Muscle of leg (tissue), 3 donors: ENCODE measurements at regions not wholly inside any gene's neighbourhood (a gene's known extent, or its start where the extent isn't known, plus 50 kb on each side); places are given as distances from the start of the nearest gene placed in this dataset.

Source experiments
- DNase-seq: peaks from one replicate; pipeline ENCODE4 v3.0.0; 2013
- H3K27ac ChIP-seq: one replicate; pipeline ENCODE4 v1.5.1; 2013; ENCODE audit warnings: mild to moderate bottlenecking, low read length, control low read depth
- H3K27me3 ChIP-seq: one replicate; pipeline ENCODE4 v1.6.1; 2013; ENCODE audit warnings: low read length; ENCODE audit not compliant: control insufficient read depth, insufficient read depth
- H3K36me3 ChIP-seq: one replicate; pipeline ENCODE4 v1.6.1; 2013; ENCODE audit warnings: low read length; ENCODE audit not compliant: control insufficient read depth, insufficient read depth
- H3K4me1 ChIP-seq: one replicate; pipeline ENCODE4 v1.6.1; 2013; ENCODE audit warnings: low read length; ENCODE audit not compliant: control insufficient read depth, insufficient read depth
- H3K4me3 ChIP-seq: one replicate; pipeline ENCODE4 v1.5.1; 2013; ENCODE audit warnings: low read length, control low read depth
- H3K9me3 ChIP-seq: replicated peaks from 2 replicates; pipeline ENCODE4 v1.6.1; 2013; ENCODE audit warnings: low read depth, low read length; ENCODE audit not compliant: control insufficient read depth
- WGBS: methylation state at CpG from one replicate; pipeline ENCODE4 v1.1.5; 2013; ENCODE audit warnings: missing lambda C conversion rate; ENCODE audit not compliant: insufficient coverage; 5-methylcytosine and 5-hydroxymethylcytosine counted together

DNA sequence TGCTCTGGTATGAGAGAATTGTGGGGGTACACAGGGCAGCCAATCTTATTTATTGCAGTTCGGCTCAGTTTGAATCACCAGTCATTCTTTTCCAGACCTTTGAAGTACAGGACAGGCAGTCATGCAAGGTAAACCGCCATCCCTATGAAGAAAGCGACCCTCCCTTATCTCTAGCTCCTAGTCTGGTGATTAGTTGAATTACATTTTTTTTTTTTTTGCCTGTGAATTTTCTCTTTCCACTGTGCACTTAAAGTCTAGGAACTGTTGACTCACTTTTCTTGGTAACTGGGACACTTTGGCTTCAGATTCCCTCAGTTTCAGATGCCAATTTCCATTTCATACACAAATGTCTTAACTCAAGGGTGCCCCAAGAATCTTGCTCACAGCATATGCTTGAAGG is 82.4 kb upstream of the FAM9C start:
- DNase-seq, result peak; percentile 52
- H3K9me3 ChIP-seq, result no peaks in the 10 kb centered on the region

DNA sequence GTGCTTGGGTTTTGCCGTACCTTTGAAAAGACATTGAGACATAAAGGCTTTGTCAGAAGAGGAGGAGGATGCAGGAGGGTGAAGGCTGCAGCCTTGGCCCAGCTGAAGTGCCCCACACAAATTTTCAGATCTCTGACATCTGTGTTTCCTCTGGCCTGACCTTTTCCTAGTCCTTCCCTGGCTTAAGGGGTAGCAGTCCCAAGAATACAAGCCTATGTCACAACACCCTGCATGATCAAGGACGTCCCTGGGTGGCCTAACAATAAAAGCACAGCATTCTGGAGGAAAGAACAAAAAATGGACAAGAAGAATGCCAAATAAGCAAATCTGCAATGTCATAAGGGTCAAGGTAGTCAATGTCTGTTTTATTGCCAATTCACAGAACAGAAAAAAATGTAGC is 80.8 kb upstream of the FAM9C start:
- no CpG with 5 or more reads among the region's 2 CpGs for WGBS
- DNase-seq, result no peak
- Histone ChIP-seq H3K27me3 (peaks cover 17% of the 10 kb centered on the region), H3K36me3 (no peaks in the 10 kb centered on the region), H3K27ac (peak overlapping the region; percentile 42), H3K9me3 (no peaks in the 10 kb centered on the region), H3K4me3 (no peak overlapping the region), H3K4me1 (peaks cover 2% of the 10 kb centered on the region)

More for the DNA sequence above, 82.4 kb upstream of the FAM9C start:
- Histone ChIP-seq H3K36me3 (no peaks in the 10 kb centered on the region), H3K27me3 (peaks cover 16% of the 10 kb centered on the region), H3K4me3 (no peak overlapping the region), H3K27ac (no peak overlapping the region), H3K4me1 (peaks cover 2% of the 10 kb centered on the region)
- no CpG with 5 or more reads among the region's 3 CpGs for WGBS

DNA sequence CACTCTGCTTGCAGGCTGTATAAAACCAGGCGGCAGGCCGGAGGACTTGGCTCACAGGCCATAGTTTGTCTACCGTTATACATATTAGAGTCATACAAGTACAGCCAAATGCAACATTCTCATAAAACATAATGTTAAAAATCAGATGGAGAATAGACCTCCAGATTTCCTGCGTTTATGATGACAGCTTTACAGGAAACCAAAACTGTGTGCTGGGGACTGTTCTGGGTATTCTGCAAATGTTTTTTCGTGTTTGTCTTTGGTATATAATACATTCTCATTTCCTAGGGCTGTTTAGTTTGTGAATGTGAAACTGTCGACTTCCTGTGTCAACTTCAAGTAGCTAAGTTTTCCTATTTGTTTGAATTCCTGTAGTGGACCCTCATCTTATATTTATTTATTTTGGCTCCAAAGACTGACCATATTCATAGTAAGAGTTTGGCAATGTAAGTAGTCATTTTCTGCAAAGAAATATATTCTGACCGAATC is 79.5 kb upstream of the FAM9C start:
- 40% methylated on average over 2 of the region's 7 CpGs for WGBS
- Histone ChIP-seq H3K27ac (peak overlapping the region; percentile 75), H3K36me3 (no peaks in the 10 kb centered on the region), H3K4me1 (peaks cover 2% of the 10 kb centered on the region), H3K27me3 (peaks cover 20% of the 10 kb centered on the region), H3K9me3 (no peaks in the 10 kb centered on the region), H3K4me3 (no peak overlapping the region)
- DNase-seq, result peak; percentile 78

DNA sequence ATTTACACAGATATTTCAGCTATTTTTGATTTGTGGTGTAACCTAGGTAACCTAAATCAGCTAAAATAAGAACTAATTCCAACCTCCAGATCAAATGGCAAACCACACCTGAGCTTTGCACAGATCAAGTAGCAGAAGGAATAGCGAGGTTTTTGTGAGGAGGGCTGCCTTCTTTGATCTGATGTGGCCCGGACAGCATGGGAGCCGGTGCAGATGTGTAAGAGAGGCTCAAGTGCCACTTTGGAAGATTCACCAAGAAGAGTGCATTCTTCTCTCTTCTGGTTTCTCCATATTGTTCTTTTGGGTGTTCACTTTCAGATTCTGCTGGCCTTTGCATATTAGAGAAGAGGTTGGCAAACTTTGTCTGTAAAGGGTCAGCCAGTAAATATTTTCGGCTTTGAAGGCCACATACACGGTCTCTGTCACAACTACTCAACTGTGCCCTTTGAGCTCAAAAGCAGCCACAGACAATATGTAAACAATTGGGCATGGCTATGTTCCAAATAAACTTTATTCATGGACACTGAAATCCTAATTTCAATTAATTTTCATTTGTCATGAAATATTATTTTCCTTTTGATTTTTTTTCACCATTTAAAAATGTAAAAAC is 78.9 kb upstream of the FAM9C start:
- WGBS, result 20% methylated on average over 1 of the region's 5 CpGs
- Histone ChIP-seq H3K4me1 (peaks cover 2% of the 10 kb centered on the region), H3K27ac (peak overlapping the region; percentile 75), H3K9me3 (no peaks in the 10 kb centered on the region), H3K36me3 (no peaks in the 10 kb centered on the region), H3K27me3 (peaks cover 21% of the 10 kb centered on the region), H3K4me3 (no peak overlapping the region)
- no peak for DNase-seq

DNA sequence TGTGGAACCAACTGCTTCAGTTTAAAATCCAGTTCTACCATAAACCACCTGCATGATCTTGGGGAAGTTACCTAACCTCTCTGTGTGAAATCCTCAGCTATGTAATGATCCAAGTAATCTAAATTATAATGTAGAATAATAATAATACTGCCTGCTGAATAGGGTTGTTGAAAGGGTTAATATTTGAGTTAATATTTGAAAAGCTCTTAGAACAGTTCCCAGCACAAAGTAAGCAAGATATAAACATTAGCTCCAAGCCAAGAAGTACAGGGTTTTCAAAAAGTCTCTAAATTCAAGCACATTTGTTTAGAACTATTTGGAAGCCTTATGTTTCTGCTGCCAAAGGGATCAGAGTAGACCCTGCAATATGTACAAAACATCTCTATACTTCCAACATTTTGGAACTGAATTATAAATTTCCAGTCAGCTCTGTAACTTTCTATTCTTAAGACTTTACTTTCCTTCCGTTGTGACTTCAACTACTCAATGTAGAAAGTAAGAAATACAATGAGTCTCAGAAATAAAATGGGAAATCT is 76.7 kb upstream of the FAM9C start:
- Histone ChIP-seq H3K9me3 (no peaks in the 10 kb centered on the region), H3K36me3 (no peaks in the 10 kb centered on the region), H3K4me3 (no peak overlapping the region), H3K4me1 (peaks cover 2% of the 10 kb centered on the region), H3K27me3 (peaks cover 17% of the 10 kb centered on the region), H3K27ac (peak overlapping the region; percentile 60)
- no CpG with 5 or more reads among the region's 1 CpG for WGBS
- peak; percentile 83 for DNase-seq

DNA sequence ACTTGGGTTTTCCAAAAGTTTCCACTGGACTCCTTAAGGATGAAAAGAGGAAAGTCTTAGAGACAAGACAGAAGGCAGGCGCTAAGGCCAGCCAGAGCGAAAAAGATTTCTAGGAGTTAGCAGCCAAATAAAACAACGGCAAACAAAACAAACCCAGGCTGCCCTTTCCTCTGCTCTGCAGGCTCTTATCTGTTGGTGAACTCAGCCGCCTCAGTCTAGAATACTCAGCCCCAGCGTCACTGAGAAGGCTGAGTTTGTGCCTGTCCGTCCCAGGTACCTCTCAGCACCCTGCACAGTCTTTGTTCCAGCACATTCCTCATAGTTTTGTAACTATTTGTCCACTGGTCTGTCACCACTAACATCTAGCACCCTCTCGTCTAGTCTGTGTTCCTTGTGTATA is 75.6 kb upstream of the FAM9C start:
- H3K4me1 ChIP-seq, result peaks cover 2% of the 10 kb centered on the region
- H3K27me3 ChIP-seq, result peaks cover 12% of the 10 kb centered on the region
- peak; percentile 56 for DNase-seq
- H3K36me3 ChIP-seq, result no peaks in the 10 kb centered on the region
- peak overlapping the region; percentile 60 for H3K27ac ChIP-seq
- 41% methylated on average over 6 of the region's 7 CpGs for WGBS
- no peaks in the 10 kb centered on the region for H3K9me3 ChIP-seq
- no peak overlapping the region for H3K4me3 ChIP-seq

DNA sequence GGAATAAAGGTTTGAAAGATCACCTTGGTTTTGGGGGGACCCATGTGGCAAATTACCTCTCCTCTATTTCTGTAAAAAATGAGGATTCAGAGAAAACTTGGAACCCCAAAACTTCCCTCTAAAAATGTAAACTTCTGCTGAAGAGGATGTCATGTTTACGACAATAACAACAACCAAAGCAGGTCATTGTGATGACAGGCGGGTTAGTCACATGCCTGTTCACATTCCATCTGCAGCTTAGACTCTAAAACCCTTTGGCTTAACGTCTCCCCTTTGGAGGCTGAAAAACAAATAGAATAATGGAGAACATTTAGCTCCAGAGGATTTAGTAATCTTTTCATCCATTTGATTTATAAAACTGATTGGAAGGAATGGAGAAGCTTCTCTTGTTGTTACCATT is 75.0 kb upstream of the FAM9C start:
- Histone ChIP-seq H3K27ac (no peak overlapping the region), H3K9me3 (no peaks in the 10 kb centered on the region), H3K36me3 (no peaks in the 10 kb centered on the region), H3K4me3 (no peak overlapping the region), H3K4me1 (no peaks in the 10 kb centered on the region), H3K27me3 (peaks cover 12% of the 10 kb centered on the region)
- DNase-seq, result no peak
- no CpG with 5 or more reads among the region's 3 CpGs for WGBS

DNA sequence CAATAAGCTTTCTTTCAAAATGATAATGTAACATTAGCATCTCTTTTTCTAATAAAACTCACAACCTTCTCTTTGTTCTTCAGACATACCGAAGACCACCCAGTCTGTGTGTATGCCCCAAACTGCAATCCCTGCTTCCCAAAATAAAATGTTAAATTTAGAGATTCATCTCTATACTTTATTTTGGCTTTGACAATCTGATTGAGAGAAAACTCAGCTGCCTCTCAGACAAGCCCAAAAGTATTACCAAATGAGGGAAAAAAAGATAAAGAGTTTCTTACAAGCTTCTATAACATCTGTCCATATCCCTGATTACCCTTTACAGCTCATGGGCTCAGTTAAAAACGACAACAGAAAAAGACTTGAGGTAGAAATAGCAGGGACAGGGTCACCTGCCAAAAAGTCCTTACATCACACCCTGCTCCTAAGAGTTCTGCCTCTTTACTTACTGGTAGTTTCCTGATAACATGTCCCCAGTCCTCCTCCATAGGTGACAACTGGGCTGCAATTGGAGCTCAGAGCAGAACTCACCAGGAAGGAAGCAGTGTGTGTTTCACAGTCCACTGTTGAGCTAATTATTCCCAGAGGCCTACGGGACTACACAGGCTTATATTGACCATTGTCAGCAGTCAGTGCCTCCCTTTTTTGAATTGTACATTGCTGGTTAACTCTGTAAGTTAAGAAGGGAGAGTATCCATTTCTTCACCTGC is 70.9 kb upstream of the FAM9C start:
- H3K27me3 ChIP-seq, result peaks cover 10% of the 10 kb centered on the region
- H3K9me3 ChIP-seq, result no peaks in the 10 kb centered on the region
- no peaks in the 10 kb centered on the region for H3K4me1 ChIP-seq
- no CpG with 5 or more reads among the region's 3 CpGs for WGBS
- H3K27ac ChIP-seq, result no peak overlapping the region
- no peak overlapping the region for H3K4me3 ChIP-seq
- no peaks in the 10 kb centered on the region for H3K36me3 ChIP-seq
- DNase-seq, result no peak

DNA sequence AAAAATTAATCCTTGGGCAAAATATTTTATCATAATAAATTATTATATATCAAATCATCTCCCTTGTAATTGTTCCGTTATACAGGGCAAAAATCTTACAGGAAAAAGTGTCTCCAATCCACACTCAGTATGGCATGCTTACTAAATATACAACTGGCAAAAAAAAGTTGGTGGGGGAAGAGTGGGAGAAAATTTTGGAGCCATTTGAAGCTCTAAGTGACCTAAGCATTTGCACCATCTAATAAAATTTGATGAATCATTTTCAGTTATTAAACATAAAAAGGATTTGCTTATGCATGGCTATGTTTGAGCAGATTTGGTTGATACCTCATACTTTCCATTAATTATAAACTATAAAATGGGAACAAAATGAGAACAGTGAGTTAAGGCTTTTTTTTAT is 68.1 kb upstream of the FAM9C start:
- Histone ChIP-seq H3K27ac (no peak overlapping the region), H3K4me3 (no peak overlapping the region), H3K4me1 (no peaks in the 10 kb centered on the region), H3K36me3 (no peaks in the 10 kb centered on the region), H3K9me3 (no peaks in the 10 kb centered on the region), H3K27me3 (peaks cover 8% of the 10 kb centered on the region)
- DNase-seq, result no peak
- no CpG with 5 or more reads among the region's 1 CpG for WGBS

DNA sequence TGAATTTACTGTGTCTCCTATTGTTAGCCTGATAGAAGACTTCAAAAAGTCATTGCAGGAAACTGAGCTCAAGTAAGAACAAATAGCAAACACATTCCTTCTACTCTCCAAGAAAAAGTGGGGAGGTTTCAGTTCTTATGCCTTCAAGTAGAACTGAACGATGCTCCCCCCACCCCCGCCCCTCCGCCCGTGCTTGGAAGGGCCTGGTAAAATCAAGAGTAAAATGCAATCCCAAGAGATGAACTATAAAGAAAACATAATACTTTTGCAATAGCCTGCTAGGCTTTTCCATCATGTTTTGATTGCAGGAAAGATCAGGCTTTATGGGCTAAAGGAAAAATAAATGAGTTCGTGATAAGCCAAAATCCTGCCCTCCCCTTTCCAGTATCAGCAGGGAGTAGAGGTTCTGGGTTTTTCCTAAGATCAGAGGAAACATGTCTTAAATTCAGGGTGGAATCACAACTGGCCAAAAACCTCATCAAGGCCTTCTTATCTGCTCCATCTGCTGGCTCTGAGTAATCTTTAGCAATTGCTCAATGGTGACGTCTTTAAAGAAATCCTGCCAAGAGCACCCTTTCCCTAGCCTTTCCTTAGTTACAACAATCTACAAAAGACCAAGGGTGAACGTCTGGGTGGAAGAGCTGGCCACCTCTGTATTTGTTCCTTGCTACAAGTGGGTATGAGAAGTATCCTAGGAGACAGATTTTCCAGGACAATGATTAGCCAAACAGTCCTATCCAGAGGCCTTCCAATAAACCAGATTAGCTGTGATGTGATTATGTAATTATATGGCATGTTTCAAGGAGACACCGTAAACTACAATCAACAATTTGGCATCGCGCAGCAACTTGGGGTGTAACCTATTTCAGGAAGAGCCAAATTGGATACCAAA is 66.3 kb upstream of the FAM9C start:
- no peaks in the 10 kb centered on the region for H3K36me3 ChIP-seq
- H3K4me1 ChIP-seq, result no peaks in the 10 kb centered on the region
- no CpG with 5 or more reads among the region's 10 CpGs for WGBS
- no peak overlapping the region for H3K4me3 ChIP-seq
- peaks cover 9% of the 10 kb centered on the region for H3K27me3 ChIP-seq
- H3K27ac ChIP-seq, result peak overlapping the region; percentile 39
- H3K9me3 ChIP-seq, result no peaks in the 10 kb centered on the region
- peak; percentile 73 for DNase-seq
